Osteocyte (in vitro differentiated cells): ENCODE measurements at regions not wholly inside any gene's neighbourhood (a gene's known extent, or its start where the extent isn't known, plus 50 kb on each side); places are given as distances from the start of the nearest gene placed in this dataset.

Experiments used
- DNase-seq: peaks from one replicate; pipeline ENCODE4 v3.0.0; 2021; ENCODE audit warnings: mixed read lengths; ENCODE audit not compliant: unreplicated experiment; ENCODE audit errors: extremely low spot score
- H3K27ac Mint-ChIP-seq: one replicate; pipeline ENCODE4 v1.8.0; 2021; ENCODE audit warnings: mild to moderate bottlenecking, mixed read lengths; ENCODE audit not compliant: unreplicated experiment
- H3K27me3 Mint-ChIP-seq: one replicate; pipeline ENCODE4 v1.8.0; 2021; ENCODE audit warnings: mixed read lengths; ENCODE audit not compliant: unreplicated experiment
- H3K36me3 Mint-ChIP-seq: one replicate; pipeline ENCODE4 v1.8.0; 2021; ENCODE audit warnings: mixed read lengths; ENCODE audit not compliant: unreplicated experiment
- H3K4me1 Mint-ChIP-seq: one replicate; pipeline ENCODE4 v1.8.0; 2021; ENCODE audit warnings: mixed read lengths; ENCODE audit not compliant: unreplicated experiment
- H3K4me3 Mint-ChIP-seq: one replicate; pipeline ENCODE4 v1.8.0; 2021; ENCODE audit warnings: mild to moderate bottlenecking, moderate library complexity, mixed read lengths; ENCODE audit not compliant: unreplicated experiment
- H3K9me3 Mint-ChIP-seq: one replicate; pipeline ENCODE4 v1.8.0; 2021; ENCODE audit warnings: mixed read lengths; ENCODE audit not compliant: unreplicated experiment
- TF ChIP-seq, protein P1 (sequence below): fragments of 200-600 bp; sonication (generic); IDR thresholded peaks from 2 replicates; pipeline ENCODE4 v1.5.0; 2021; ENCODE audit warnings: antibody characterized with exemption, mild to moderate bottlenecking, moderate library complexity

- H3K27ac Mint-ChIP-seq: no peak overlapping the region
- H3K4me1 Mint-ChIP-seq: peaks cover 35% of the 10 kb centered on the region
- H3K4me3 Mint-ChIP-seq: no peak overlapping the region
- no peaks in the 10 kb centered on the region for H3K27me3 Mint-ChIP-seq
- no peaks in the 10 kb centered on the region for H3K9me3 Mint-ChIP-seq
- no peaks in the 10 kb centered on the region for H3K36me3 Mint-ChIP-seq
- TF ChIP-seq, protein P1, sequence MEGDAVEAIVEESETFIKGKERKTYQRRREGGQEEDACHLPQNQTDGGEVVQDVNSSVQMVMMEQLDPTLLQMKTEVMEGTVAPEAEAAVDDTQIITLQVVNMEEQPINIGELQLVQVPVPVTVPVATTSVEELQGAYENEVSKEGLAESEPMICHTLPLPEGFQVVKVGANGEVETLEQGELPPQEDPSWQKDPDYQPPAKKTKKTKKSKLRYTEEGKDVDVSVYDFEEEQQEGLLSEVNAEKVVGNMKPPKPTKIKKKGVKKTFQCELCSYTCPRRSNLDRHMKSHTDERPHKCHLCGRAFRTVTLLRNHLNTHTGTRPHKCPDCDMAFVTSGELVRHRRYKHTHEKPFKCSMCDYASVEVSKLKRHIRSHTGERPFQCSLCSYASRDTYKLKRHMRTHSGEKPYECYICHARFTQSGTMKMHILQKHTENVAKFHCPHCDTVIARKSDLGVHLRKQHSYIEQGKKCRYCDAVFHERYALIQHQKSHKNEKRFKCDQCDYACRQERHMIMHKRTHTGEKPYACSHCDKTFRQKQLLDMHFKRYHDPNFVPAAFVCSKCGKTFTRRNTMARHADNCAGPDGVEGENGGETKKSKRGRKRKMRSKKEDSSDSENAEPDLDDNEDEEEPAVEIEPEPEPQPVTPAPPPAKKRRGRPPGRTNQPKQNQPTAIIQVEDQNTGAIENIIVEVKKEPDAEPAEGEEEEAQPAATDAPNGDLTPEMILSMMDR: no peak
- DNase-seq: no peak
These were observed 172.3 kb upstream of the IER5L start for GRCh38 chr9:129350143-129350935.

DNA sequence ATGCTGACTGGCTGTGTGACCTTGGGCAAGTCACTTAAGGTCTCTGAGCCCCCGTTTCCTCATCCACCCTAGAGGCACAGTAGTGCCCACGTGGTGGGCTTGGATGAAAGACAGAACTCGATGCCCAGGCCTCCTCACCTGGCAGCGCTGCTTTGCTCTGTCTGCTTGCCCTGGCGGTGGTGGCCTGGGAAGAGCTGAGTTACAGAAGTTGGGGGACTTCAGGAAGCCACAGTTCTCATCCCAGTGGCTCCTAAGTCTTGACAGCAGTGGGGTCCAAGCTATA, 171.5 kb upstream of the IER5L start:
- Mint-ChIP-seq H3K4me1 (peaks cover 37% of the 10 kb centered on the region), H3K4me3 (no peak overlapping the region), H3K36me3 (no peaks in the 10 kb centered on the region), H3K27ac (no peak overlapping the region), H3K9me3 (no peaks in the 10 kb centered on the region), H3K27me3 (no peaks in the 10 kb centered on the region)
- DNase-seq: no peak
- TF ChIP-seq, protein P1: no peak

DNA sequence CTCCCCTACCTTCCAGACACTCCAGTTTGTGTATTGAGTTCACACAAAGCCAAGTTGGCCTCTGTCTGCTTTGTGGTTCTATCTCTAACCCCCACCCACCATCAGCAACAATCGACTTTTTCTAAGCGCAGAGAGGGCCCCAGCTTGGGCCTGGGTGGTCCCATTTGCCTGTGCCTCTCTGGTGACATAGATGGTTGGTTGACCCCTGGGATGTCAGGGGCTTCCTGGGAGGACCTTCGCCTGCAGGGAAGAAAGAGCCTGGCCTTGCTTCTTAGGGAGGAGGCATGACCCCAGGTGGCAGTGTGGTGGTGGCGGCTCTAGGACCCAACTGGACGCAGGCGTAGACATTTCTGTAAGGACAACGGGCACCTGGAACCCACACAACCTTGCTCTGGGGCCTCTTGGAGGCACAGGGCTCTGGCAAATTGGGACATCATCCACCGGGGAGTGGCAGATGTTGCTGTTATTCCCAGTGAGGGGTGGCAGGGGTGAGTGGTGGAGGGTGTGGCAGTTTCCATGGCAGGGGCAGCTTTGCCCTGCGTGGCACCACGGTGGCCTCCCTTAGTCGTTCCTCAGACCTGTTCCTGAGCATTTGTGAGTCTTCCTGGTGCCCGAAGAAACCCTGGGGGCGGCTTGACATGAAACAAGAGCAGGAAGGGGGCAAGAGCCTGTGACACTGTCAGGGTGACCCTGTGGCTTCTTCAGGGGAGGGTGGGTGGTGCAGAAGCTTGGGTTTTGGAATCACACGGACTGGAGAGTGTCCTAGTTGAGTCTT, 171.0 kb upstream of the IER5L start:
- no peak for DNase-seq
- H3K4me1 Mint-ChIP-seq: peaks cover 40% of the 10 kb centered on the region
- H3K27ac Mint-ChIP-seq: no peak overlapping the region
- H3K4me3 Mint-ChIP-seq: no peak overlapping the region
- no peaks in the 10 kb centered on the region for H3K27me3 Mint-ChIP-seq
- TF ChIP-seq, protein P1: no peak
- no peaks in the 10 kb centered on the region for H3K36me3 Mint-ChIP-seq
- H3K9me3 Mint-ChIP-seq: no peaks in the 10 kb centered on the region

DNA sequence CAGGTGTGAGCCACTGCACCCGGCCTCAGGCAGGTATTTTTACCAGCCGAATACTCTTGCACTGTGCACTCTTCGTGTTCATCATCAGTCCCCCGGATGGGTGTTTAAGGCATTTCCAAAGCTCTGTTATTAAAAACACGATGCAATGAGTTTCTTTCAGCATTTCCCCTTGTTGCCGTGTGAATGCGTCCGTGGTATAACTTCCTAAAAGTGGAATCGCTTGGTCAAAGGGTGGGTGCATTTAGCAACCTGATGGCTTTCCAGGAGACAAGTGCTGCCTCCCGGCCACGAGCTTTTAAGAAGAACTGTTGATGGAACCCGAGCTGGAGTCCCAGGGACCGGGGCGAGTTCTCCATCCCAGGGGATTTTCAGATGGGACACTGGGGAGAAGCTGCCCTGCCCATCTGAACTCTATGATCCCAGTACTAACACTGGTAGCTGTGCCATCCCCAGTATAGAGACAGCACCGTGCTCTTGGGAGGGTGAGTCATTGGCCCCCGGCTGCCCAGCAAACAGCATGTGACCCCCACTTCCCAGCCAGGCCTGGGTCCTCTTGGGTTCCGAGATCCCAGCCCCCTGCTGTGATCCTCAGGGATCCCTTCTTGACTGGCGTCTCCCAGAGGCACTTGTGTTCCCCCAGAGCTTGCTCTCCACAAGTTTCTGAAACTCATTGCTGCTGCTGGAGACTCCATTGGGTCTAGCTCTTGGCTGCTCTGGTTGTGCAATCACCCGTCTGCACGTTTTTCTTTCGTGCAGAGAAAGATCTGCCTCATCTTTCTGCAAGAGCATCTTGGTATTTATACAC, 169.5 kb upstream of the IER5L start:
- Mint-ChIP-seq H3K36me3 (no peaks in the 10 kb centered on the region), H3K9me3 (no peaks in the 10 kb centered on the region), H3K4me3 (no peak overlapping the region), H3K4me1 (peaks cover 41% of the 10 kb centered on the region), H3K27me3 (no peaks in the 10 kb centered on the region), H3K27ac (no peak overlapping the region)
- no peak for DNase-seq
- TF ChIP-seq, protein P1: no peak

- DNase-seq: no peak
- H3K27me3 Mint-ChIP-seq: no peaks in the 10 kb centered on the region
- H3K4me1 Mint-ChIP-seq: peaks cover 34% of the 10 kb centered on the region
- TF ChIP-seq, protein P1: no peak
- no peak overlapping the region for H3K4me3 Mint-ChIP-seq
- H3K36me3 Mint-ChIP-seq: no peaks in the 10 kb centered on the region
- no peak overlapping the region for H3K27ac Mint-ChIP-seq
- no peaks in the 10 kb centered on the region for H3K9me3 Mint-ChIP-seq
These were observed 168.0 kb upstream of the IER5L start for GRCh38 chr9:129346046-129346445.
